GM10266 (cell line): ENCODE measurements at regions not wholly inside any gene's neighbourhood (a gene's known extent, or its start where the extent isn't known, plus 50 kb on each side); places are given as distances from the start of the nearest gene placed in this dataset.

ENCODE experiments used
- DNase-seq: peaks from one replicate; pipeline ENCODE4 v3.0.0; 2012; ENCODE audit errors: extremely low spot score
- TF ChIP-seq, protein P1 (sequence below): IDR thresholded peaks from 2 replicates; pipeline ENCODE4 v1.5.1; 2012; ENCODE audit warnings: mild to moderate bottlenecking, low read depth; ENCODE audit not compliant: control insufficient read depth, insufficient read depth; ENCODE audit errors: missing control alignments

DNA sequence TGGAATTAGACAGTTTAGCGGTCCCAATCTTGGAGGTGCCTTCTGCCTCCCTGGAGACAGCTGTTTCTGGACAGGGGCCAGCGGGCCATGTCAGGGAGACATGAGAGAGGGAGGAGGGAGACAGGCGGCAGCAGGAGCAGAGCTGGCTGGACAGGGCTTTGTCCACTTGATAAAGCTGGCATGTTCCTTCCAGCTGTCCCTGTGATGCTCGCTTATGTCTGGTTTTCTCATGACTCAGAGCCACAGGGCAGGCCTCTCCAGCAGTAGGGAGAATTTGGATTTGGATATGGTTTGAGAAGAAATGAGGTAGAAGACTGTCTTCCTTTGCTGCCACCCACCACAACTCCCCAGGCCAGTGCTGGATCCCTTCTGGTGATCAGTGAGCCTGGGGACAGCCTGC lies 51.7 kb upstream of the SORCS3 start:
- TF ChIP-seq, protein P1, sequence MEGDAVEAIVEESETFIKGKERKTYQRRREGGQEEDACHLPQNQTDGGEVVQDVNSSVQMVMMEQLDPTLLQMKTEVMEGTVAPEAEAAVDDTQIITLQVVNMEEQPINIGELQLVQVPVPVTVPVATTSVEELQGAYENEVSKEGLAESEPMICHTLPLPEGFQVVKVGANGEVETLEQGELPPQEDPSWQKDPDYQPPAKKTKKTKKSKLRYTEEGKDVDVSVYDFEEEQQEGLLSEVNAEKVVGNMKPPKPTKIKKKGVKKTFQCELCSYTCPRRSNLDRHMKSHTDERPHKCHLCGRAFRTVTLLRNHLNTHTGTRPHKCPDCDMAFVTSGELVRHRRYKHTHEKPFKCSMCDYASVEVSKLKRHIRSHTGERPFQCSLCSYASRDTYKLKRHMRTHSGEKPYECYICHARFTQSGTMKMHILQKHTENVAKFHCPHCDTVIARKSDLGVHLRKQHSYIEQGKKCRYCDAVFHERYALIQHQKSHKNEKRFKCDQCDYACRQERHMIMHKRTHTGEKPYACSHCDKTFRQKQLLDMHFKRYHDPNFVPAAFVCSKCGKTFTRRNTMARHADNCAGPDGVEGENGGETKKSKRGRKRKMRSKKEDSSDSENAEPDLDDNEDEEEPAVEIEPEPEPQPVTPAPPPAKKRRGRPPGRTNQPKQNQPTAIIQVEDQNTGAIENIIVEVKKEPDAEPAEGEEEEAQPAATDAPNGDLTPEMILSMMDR: no peak
- DNase-seq: no peak

DNA sequence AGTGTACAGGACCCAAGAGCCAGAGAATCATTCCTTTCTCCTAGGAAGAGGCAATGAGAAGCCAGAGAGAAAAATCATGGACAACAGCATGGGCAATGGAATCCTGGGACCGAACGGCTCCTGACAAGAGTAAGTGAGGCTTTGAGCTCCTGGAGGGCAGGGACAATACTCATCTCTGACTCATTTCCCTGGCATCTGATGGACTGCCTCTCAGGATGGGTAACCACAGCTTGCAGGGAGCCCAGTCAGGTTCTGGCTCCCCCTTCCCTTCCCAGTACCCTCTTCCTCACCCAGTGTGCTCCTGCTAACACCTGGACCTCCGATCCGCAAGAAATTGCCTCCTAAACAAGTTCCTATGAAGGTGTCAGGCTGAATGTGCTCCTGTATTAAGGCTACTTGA lies 51.2 kb upstream of the SORCS3 start:
- DNase-seq: no peak
- TF ChIP-seq, protein P1: no peak
